HFFc6 (cell line): ENCODE measurements at regions not wholly inside any gene's neighbourhood (a gene's known extent, or its start where the extent isn't known, plus 50 kb on each side); places are given as distances from the start of the nearest gene placed in this dataset.

Source experiments
- DNase-seq: peaks from one replicate; pipeline ENCODE4 v3.0.0-alpha.2; 2018
- H3K27ac Mint-ChIP-seq: 2 replicates; pipeline ENCODE4 v1.8.0; 2020; ENCODE audit warnings: mild to moderate bottlenecking, mixed read lengths
- H3K27me3 Mint-ChIP-seq: 2 replicates; pipeline ENCODE4 v1.8.0; 2021; ENCODE audit warnings: mild to moderate bottlenecking, moderate library complexity, mixed read lengths; ENCODE audit not compliant: insufficient read depth
- H3K36me3 Mint-ChIP-seq: 2 replicates; pipeline ENCODE4 v1.8.0; 2021; ENCODE audit warnings: low read depth, mixed read lengths
- H3K4me1 Mint-ChIP-seq: 2 replicates; pipeline ENCODE4 v1.8.0; 2020; ENCODE audit warnings: low read depth, mixed read lengths
- H3K4me3 Mint-ChIP-seq: 2 replicates; pipeline ENCODE4 v1.8.0; 2020; ENCODE audit warnings: mild to moderate bottlenecking, moderate library complexity, mixed read lengths
- H3K9me3 Mint-ChIP-seq: 2 replicates; pipeline ENCODE4 v1.8.0; 2020; ENCODE audit warnings: mild to moderate bottlenecking, mixed read lengths
- TF ChIP-seq, protein P1 (sequence below): fragments of 200-600 bp; sonication (generic); IDR thresholded peaks from 2 replicates; pipeline ENCODE4 v1.5.0; 2021; ENCODE audit warnings: antibody characterized with exemption, mild to moderate bottlenecking

DNA sequence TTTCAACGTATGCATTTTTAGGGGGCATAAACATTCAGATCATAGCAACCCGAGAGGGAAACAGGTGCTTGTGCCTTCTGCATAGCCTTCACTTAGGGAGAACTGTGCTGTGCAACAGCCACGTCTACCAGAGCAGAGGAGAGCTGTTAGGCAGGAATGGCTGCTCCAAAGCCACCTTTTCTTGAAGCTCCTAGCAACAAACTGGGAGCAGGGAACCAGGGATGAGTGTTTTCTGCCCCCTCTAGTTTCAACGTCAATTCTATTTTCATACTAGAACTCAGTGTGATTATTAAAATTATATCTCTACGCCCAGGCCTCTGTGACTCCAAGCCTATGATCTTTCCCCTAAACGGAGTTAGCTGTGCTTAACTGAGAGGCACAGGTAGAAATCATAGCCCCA lies 290.0 kb downstream of the HAPSTR1 start:
- Mint-ChIP-seq H3K4me1 (no peaks in the 10 kb centered on the region), H3K27ac (no peak overlapping the region), H3K27me3 (no peaks in the 10 kb centered on the region; the same call in 1 of the 2 replicates), H3K9me3 (peaks cover 75% of the 10 kb centered on the region), H3K36me3 (peaks cover 9% of the 10 kb centered on the region; the same call in 1 of the 2 replicates), H3K4me3 (no peak overlapping the region)
- TF ChIP-seq, protein P1, sequence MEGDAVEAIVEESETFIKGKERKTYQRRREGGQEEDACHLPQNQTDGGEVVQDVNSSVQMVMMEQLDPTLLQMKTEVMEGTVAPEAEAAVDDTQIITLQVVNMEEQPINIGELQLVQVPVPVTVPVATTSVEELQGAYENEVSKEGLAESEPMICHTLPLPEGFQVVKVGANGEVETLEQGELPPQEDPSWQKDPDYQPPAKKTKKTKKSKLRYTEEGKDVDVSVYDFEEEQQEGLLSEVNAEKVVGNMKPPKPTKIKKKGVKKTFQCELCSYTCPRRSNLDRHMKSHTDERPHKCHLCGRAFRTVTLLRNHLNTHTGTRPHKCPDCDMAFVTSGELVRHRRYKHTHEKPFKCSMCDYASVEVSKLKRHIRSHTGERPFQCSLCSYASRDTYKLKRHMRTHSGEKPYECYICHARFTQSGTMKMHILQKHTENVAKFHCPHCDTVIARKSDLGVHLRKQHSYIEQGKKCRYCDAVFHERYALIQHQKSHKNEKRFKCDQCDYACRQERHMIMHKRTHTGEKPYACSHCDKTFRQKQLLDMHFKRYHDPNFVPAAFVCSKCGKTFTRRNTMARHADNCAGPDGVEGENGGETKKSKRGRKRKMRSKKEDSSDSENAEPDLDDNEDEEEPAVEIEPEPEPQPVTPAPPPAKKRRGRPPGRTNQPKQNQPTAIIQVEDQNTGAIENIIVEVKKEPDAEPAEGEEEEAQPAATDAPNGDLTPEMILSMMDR = no peak
- no peak for DNase-seq

DNA sequence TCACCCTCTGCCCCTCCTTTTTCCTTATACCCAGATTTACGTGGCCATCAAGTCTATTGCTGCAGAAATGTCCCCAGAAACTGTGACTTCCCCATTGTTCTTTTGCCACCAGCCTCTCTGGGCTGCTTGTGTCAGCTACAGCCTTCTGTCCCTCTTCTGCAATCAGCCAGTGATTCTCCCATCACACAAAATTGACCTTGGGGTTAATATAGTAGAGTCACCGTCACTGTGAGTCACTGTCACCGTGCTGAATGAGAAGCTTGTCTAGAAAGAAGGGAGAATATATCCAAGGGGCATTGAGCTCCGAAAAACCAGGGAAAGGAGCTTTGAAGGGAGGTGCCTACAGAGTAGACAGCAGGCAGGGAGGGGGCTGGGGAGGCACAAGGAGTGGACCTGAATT lies 290.5 kb downstream of the HAPSTR1 start:
- Mint-ChIP-seq H3K9me3 (peaks cover 75% of the 10 kb centered on the region), H3K27me3 (no peaks in the 10 kb centered on the region; the same call in 1 of the 2 replicates), H3K27ac (no peak overlapping the region), H3K36me3 (peaks cover 9% of the 10 kb centered on the region; the same call in 1 of the 2 replicates), H3K4me3 (no peak overlapping the region), H3K4me1 (no peaks in the 10 kb centered on the region)
- TF ChIP-seq, protein P1 = no peak
- DNase-seq = no peak

DNA sequence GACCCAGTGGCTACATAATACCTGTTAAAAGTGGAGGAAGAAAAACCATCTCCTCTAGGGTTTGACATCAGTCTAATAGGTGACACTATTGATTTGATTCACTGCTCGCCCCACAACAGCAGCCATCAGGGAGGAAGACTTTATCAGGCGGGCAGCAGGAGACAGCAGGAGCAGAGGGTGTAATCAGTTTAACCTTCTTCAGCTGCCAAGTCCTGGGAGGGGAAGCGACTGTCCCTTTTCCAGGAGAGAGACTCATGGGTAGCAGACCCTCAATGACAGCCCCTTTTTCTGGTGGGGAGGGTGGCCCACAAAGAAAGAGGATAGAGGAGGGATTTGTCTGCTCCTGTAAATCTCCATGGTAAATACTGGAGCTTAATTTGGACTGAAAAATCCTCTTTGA lies 291.8 kb downstream of the HAPSTR1 start:
- H3K27ac Mint-ChIP-seq = no peak overlapping the region
- TF ChIP-seq, protein P1 = no peak
- H3K36me3 Mint-ChIP-seq = peaks cover 9% of the 10 kb centered on the region; the same call in 1 of the 2 replicates
- H3K27me3 Mint-ChIP-seq = no peaks in the 10 kb centered on the region; the same call in 1 of the 2 replicates
- H3K9me3 Mint-ChIP-seq = peaks cover 74% of the 10 kb centered on the region
- no peak for DNase-seq
- H3K4me3 Mint-ChIP-seq = no peak overlapping the region
- no peaks in the 10 kb centered on the region for H3K4me1 Mint-ChIP-seq

DNA sequence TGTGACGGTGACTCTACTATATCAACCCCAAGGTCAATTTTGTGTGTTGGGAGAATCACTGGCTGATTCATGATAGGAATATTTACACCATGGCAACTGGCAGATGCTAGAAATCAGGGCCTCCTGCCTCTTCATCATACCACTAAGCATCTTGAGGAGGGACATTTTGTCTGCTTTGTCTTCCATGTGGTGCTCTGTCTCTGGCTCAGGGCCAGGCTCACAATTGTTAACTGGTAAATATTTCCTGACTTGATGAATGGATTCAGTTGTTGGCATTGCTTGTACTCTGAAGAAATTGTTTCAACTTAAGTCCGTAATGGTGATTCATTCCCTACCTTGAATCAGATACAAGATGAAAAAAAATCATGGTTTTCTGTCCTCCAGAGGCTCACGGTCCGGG lies 292.7 kb downstream of the HAPSTR1 start:
- H3K27me3 Mint-ChIP-seq = no peaks in the 10 kb centered on the region; the same call in 1 of the 2 replicates
- H3K4me3 Mint-ChIP-seq = no peak overlapping the region
- no peak overlapping the region for H3K27ac Mint-ChIP-seq
- H3K9me3 Mint-ChIP-seq = peaks cover 71% of the 10 kb centered on the region
- no peaks in the 10 kb centered on the region for H3K4me1 Mint-ChIP-seq
- peaks cover 4% of the 10 kb centered on the region; the same call in 1 of the 2 replicates for H3K36me3 Mint-ChIP-seq
- no peak for DNase-seq
- TF ChIP-seq, protein P1 = no peak

DNA sequence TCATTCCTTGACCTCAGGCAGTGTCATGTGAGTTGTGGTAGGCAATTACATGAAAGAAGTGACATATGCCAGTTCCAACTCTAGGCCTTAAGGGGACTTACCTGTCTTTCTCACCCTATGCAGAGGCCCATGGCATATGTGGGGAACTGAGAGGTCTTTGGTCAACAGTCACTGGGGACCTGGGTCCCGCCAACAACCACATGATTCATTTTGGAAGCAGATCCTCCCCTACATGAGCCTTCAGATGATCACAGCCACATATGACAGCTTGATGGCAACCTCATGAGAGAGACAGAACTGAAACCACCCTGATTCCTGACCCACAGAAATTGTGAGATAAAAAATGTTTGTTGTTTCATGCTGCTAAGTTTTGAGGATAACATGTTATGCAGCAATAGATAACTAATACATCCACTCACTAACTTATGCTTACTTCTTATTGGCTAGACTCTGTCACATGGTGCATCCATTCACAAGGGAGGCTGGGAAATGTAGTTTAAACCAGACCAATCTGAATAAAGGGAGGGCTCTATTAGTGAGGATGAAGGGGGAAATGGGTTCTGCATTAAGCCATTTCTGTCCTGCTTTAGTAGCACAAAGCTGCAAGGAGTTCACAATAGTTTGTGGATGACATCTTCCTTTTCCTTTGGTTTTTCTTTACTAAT lies 298.2 kb downstream of the HAPSTR1 start:
- no peak overlapping the region for H3K4me3 Mint-ChIP-seq

More for the DNA sequence above, 298.2 kb downstream of the HAPSTR1 start:
- no peak overlapping the region for H3K27ac Mint-ChIP-seq
- no peaks in the 10 kb centered on the region for H3K4me1 Mint-ChIP-seq
- TF ChIP-seq, protein P1 = no peak
- DNase-seq = no peak
- no peaks in the 10 kb centered on the region for H3K27me3 Mint-ChIP-seq
- no peaks in the 10 kb centered on the region for H3K36me3 Mint-ChIP-seq
- peaks cover 40% of the 10 kb centered on the region for H3K9me3 Mint-ChIP-seq
